ENCODE measurements at regions not wholly inside any gene's neighbourhood (a gene's known extent, or its start where the extent isn't known, plus 50 kb on each side); places are given as distances from the start of the nearest gene placed in this dataset.

DNA sequence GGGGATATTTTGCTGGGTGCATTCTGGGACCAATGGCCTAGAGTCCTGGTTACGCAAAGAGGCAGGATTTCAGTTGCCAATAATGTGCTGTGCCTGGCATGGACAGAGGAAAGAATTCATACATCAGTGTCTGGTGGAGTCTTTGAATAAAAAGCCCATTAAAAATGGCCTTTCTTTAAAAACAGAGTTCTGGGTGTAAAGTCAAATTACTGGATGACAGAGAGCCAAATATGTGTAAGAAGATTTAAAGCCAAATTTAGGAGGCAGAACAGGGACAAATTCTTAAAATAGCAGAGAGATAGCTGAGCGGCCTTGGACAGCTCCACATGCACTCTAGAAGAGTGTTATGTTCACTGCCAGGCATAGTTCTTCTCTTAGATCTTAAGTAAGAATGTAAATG, 60.8 kb upstream of the MEOX2 start:
- H3K27ac ChIP-seq (ENCODE audit: low read length) = no peak overlapping the region
- WGBS (ENCODE audit: insufficient coverage) = 63% methylated on average over 1 of the region's 2 CpGs

DNA sequence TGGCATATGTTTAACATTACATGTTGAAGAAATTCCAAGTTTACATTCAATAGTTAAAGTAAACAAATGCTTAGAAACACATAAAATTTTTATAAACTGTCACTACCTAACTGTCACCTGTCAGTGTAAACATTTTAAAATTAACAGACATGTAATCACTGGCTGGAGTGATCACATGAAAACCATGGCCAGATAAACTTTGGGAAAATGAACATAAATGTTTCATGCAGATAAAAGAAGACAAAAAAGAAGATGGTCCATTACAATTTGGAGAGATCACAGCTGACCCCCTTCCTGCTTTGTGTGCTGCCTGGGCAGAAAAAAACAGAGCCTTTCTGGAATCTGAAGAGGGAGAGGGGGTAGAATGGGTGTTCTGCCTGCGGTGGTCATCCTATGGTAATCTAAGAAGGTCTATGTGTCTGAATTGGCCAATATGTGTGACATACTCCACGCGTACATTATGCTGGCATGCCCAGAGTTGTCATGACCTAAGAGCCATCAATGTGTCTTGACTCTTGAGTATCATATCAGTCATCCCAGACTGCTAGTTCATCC, 57.5 kb upstream of the MEOX2 start:
- Histone ChIP-seq H3K9me3 (replicated peaks; ENCODE audit: control insufficient read depth, low read depth, low read length) (no peaks in the 10 kb centered on the region), H3K36me3 (ENCODE audit: control insufficient read depth, insufficient read depth, low read length) (no peaks in the 10 kb centered on the region), H3K27ac (ENCODE audit: low read length) (no peak overlapping the region), H3K27me3 (ENCODE audit: control insufficient read depth, insufficient read depth, low read length) (no peaks in the 10 kb centered on the region), H3K4me3 (ENCODE audit: low read length) (no peak overlapping the region), H3K4me1 (ENCODE audit: control insufficient read depth, insufficient read depth, low read length) (no peaks in the 10 kb centered on the region)
- WGBS (ENCODE audit: insufficient coverage) = no CpG with 5 or more reads among the region's 3 CpGs
- no peak for DNase-seq

More for the DNA sequence above, 60.8 kb upstream of the MEOX2 start:
- H3K27me3 ChIP-seq (ENCODE audit: control insufficient read depth, insufficient read depth, low read length) = no peaks in the 10 kb centered on the region
- peak; percentile 57 for DNase-seq
- H3K36me3 ChIP-seq (ENCODE audit: control insufficient read depth, insufficient read depth, low read length) = no peaks in the 10 kb centered on the region
- H3K9me3 ChIP-seq (replicated peaks; ENCODE audit: control insufficient read depth, low read depth, low read length) = no peaks in the 10 kb centered on the region
- H3K4me1 ChIP-seq (ENCODE audit: control insufficient read depth, insufficient read depth, low read length) = no peaks in the 10 kb centered on the region
- no peak overlapping the region for H3K4me3 ChIP-seq (ENCODE audit: low read length)

GRCh38 chr7:15737601-15738000, 51.1 kb upstream of the MEOX2 start:
- Histone ChIP-seq H3K4me3 (ENCODE audit: low read length) (no peak overlapping the region), H3K27me3 (ENCODE audit: control insufficient read depth, insufficient read depth, low read length) (no peaks in the 10 kb centered on the region), H3K36me3 (ENCODE audit: control insufficient read depth, insufficient read depth, low read length) (no peaks in the 10 kb centered on the region), H3K27ac (ENCODE audit: low read length) (no peak overlapping the region), H3K9me3 (replicated peaks; ENCODE audit: control insufficient read depth, low read depth, low read length) (no peaks in the 10 kb centered on the region), H3K4me1 (ENCODE audit: control insufficient read depth, insufficient read depth, low read length) (no peaks in the 10 kb centered on the region)
- no CpG with 5 or more reads among the region's 2 CpGs for WGBS (ENCODE audit: insufficient coverage)
- peak; percentile 75 for DNase-seq

All from muscle of leg (tissue), 3 donors.